DMS53 (cell line): ENCODE measurements at regions not wholly inside any gene's neighbourhood (a gene's known extent, or its start where the extent isn't known, plus 50 kb on each side); places are given as distances from the start of the nearest gene placed in this dataset.
"Not testable (repeated sequence)": the region's sequence is repeated elsewhere in the genome, so short reads cannot be mapped to it uniquely, and the experiment has no call there.

ENCODE experiments used
- DNase-seq: peaks from one replicate; lab custom pipeline; 2025; lab: John Stamatoyannopoulos, UW

DNA sequence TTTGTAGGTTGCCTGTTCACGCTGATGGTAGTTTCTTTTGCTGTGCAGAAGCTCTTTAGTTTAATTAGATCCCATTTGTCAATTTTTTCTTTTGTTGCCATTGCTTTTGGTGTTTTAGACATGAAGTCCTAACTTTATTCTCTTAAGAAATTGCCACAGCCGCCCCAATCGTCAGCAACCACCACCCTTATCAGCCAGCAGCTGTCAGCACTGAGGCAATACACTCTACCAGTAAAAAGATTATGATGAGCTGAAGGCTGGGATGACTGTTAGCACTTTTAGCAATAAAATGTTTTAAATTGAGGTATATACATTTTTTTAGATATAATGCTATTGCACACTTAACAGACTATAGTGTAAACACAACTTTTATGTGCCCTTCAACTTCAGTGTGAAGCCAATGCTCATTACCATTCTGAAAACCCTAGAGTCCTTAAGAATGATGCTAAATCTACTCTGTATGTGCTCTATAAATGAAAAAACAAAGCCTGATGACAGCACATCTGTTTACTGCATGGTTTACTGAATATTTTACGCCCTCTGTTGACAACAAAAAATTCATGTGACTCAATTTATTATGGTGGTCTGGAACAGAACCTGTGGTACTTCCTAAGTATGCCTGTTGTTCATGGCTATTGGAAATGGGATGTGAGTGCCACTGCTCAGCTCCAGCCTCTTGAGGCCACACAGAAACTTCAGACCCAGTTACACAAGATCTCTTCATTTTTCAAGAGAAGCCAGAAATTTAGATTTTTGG is 197.4 kb downstream of the DUSP6 start:
- no peak for DNase-seq

GRCh38 chr12:89153341-89153740 is 199.0 kb downstream of the DUSP6 start:
- no peak for DNase-seq

DNA sequence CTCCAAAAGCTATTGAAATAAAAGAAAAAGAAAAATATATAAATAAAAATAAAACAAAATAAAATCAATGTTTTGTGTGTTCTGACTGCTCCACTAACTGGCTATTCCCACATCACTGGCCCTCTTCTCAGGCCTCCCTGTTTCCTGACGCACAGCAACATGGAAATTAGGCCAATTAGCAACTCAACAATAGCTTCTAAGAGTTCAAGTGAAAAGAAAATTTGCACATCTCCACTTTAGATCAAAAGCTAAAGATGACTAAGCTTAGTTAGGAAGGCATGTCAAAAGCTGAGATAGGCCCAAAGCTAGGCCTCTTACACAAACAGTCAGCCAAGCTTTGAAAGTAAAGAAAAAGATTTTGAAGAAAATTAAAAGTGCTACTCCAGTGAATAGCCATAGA is 200.8 kb downstream of the DUSP6 start:
- DNase-seq: peak; percentile 19

- DNase-seq: not testable (repeated sequence)
Observed at GRCh38 chr12:89150789-89151188, 201.5 kb downstream of the DUSP6 start.

DNA sequence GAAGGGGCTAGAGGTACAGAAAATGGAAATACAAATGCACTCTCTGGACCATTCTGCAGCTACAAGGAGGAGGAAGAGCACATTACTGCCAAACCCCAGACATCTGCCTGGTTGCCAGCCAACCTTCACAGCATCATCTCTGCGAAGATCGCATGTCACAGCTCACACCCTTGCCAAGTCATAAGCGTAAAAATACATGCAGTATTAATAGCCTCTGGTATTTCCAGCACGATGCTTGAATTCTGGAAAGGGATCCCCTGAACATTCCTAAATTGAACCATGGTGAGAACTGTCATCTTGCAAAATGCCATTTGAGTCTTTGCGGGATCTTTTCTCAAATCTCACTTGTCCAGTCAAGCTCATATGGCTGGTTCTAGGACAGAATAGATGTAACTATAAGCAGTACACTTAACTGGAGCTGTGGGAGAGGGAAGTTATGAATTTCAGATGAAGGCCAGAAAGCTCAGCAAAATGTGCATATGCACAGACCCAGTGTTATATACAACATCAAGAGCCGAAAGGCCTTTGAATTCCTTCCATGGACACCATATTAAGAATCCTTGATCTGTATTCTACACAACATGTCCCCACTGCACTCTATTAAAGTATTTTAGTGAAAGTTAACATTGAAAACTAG is 211.6 kb downstream of the DUSP6 start:
- DNase-seq: peak; percentile 10

GRCh38 chr12:89140141-89140540 is 212.2 kb downstream of the DUSP6 start:
- DNase-seq: peak; percentile 6

DNA sequence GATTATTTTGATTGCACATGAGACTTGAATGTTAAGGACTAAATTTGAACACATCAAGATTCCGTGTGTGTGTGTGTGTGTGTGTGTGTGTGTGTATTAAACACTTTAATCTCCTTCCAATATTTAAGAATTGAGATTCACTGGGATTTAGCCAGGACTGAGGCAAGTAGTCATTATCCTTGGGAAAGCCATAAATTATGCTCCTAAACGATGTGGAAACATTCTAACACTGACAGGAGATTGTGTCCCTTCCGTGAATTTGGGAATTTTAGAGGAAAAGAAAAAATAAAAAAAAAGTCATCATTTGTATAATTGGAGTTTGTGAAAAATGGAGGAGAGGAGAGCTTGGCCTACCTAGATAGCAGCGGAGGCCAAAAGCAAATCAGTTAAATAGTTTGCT is 212.9 kb downstream of the DUSP6 start:
- no peak for DNase-seq

GRCh38 chr12:89138048-89138852 is 214.1 kb downstream of the DUSP6 start:
- DNase-seq: peak; percentile 59

DNA sequence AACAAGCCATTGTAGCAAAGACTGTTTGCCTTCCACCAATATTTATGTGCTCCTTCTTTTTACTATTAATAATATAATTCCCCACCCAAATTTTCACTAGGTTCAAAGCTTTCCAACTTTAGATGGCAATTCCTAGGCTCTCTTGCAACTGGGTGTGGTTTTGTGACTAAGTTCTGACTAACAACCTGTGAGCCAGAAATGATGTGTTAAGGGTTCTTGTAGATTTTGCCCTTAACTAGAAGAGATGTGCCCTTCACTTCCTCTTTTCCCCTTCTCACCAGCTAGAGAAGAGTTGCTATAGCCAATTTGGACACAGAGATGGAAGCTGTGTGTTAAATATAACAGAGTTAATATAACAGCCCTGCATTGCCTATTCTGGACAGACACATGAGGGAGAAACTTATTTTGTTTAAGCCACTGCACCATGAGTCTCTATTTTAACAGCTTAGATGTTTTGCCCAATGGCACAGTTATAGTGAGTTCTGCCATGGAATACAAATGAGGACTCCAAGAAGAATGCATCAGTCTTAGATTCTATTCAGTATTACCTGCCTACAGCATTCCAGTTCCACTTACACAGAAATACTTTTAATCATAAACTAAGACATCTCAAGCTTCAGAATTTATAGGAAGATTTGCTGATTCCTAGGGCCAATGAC is 216.2 kb downstream of the DUSP6 start:
- DNase-seq: peak; percentile 11

- DNase-seq: peak; percentile 81
Observed at GRCh38 chr12:89134213-89134770, 218.0 kb downstream of the DUSP6 start.

- no peak for DNase-seq
Observed at GRCh38 chr12:89129167-89129870, 223.0 kb downstream of the DUSP6 start.

- DNase-seq: no peak
Observed at GRCh38 chr12:89126712-89127111, 225.6 kb downstream of the DUSP6 start.

- DNase-seq: no peak
Observed at GRCh38 chr12:89122852-89123251, 229.4 kb downstream of the DUSP6 start.

GRCh38 chr12:89117448-89118034 is 234.8 kb downstream of the DUSP6 start:
- DNase-seq: peak; percentile 80

GRCh38 chr12:89111964-89112363 is 240.3 kb downstream of the DUSP6 start:
- DNase-seq: no peak

- DNase-seq: no peak
Observed at GRCh38 chr12:89108265-89108664, 244.0 kb downstream of the DUSP6 start.

DNA sequence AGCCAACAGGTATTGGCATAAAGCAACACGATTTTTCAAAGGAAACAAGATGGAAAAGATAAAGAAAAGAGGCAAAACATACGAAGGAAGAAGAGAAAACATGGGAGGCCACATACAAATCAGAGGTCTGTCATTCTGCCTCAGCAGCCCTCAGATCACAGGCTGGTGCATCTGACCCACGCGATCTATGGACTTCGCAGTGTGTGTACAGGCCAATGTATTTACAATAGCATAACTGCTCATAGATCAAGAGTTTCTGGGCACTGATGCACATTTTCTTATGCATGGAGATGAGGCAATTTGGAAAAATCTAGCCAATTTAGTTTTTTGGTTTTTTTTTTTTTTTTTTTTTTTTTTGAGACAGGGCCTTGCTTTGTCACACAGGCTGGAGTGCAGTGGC is 245.4 kb downstream of the DUSP6 start:
- no peak for DNase-seq

GRCh38 chr12:89105243-89105642 is 247.1 kb downstream of the DUSP6 start:
- no peak for DNase-seq

DNA sequence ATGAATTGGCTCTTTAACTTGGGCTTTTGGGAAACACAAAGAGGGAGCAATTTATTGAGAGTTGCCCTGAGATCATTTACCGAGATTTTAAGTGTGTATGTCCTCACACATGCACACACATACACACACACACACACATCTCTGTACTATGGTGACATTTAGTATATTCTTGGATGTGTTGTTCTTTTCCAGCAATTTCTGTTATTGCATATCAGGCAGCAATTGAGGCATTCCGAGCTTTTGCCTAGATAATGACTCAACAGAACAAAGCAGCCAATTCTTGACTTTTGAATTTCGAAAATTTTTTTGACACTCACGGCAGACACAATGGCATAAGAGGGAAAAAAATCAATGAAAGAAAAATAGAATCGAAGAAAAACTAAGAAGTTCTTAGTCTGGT is 248.5 kb downstream of the DUSP6 start:
- DNase-seq: no peak

- DNase-seq: no peak
Observed at GRCh38 chr12:89101440-89101839, 250.9 kb downstream of the DUSP6 start.
